ENCODE measurements at regions not wholly inside any gene's neighbourhood (a gene's known extent, or its start where the extent isn't known, plus 50 kb on each side); places are given as distances from the start of the nearest gene placed in this dataset.
"Not testable (repeated sequence)": the region's sequence is repeated elsewhere in the genome, so short reads cannot be mapped to it uniquely, and the experiment has no call there.

GRCh38 chr4:57191523-57192034, 81.4 kb upstream of the IGFBP7 start:
- peaks cover 10% of the 10 kb centered on the region for H3K9me3 Mint-ChIP-seq
- no peak overlapping the region for H3K4me3 Mint-ChIP-seq
- peaks cover 1% of the 10 kb centered on the region for H3K36me3 Mint-ChIP-seq (ENCODE audit: low read depth)
- no peak for TF ChIP-seq CTCF (IDR thresholded peaks at IDR 0.05)
- peaks cover 4% of the 10 kb centered on the region for H3K27me3 Mint-ChIP-seq (ENCODE audit: low read depth, poor library complexity)
- DNase-seq = peak; percentile 26
- H3K4me1 Mint-ChIP-seq = peaks cover 43% of the 10 kb centered on the region
- no peak overlapping the region for H3K27ac Mint-ChIP-seq

- H3K4me3 Mint-ChIP-seq = no peak overlapping the region
- no peak overlapping the region for H3K27ac Mint-ChIP-seq
- H3K9me3 Mint-ChIP-seq = peaks cover 8% of the 10 kb centered on the region
- H3K36me3 Mint-ChIP-seq (ENCODE audit: low read depth) = no peaks in the 10 kb centered on the region
- H3K27me3 Mint-ChIP-seq (ENCODE audit: low read depth, poor library complexity) = peaks cover 6% of the 10 kb centered on the region
- peaks cover 47% of the 10 kb centered on the region for H3K4me1 Mint-ChIP-seq
- peak; percentile 57 for DNase-seq
- peak; percentile 66 for TF ChIP-seq CTCF (IDR thresholded peaks at IDR 0.05)
Measured at GRCh38 chr4:57190601-57191481, 80.7 kb upstream of the IGFBP7 start.

- H3K36me3 Mint-ChIP-seq (ENCODE audit: low read depth) = no peaks in the 10 kb centered on the region
Measured at GRCh38 chr4:57187246-57187645, 77.1 kb upstream of the IGFBP7 start.

GRCh38 chr4:57184378-57185029, 74.3 kb upstream of the IGFBP7 start:
- DNase-seq = no peak
- H3K27me3 Mint-ChIP-seq (ENCODE audit: low read depth, poor library complexity) = peaks cover 3% of the 10 kb centered on the region
- no peak overlapping the region for H3K27ac Mint-ChIP-seq
- no peaks in the 10 kb centered on the region for H3K36me3 Mint-ChIP-seq (ENCODE audit: low read depth)
- H3K9me3 Mint-ChIP-seq = peaks cover 5% of the 10 kb centered on the region
- TF ChIP-seq CTCF (IDR thresholded peaks at IDR 0.05) = no peak
- H3K4me1 Mint-ChIP-seq = peaks cover 10% of the 10 kb centered on the region
- no peak overlapping the region for H3K4me3 Mint-ChIP-seq

More at GRCh38 chr4:57187246-57187645, 77.1 kb upstream of the IGFBP7 start:
- DNase-seq = no peak
- no peak for TF ChIP-seq CTCF (IDR thresholded peaks at IDR 0.05)
- no peak overlapping the region for H3K4me3 Mint-ChIP-seq
- peaks cover 33% of the 10 kb centered on the region for H3K4me1 Mint-ChIP-seq
- H3K9me3 Mint-ChIP-seq = no peaks in the 10 kb centered on the region
- H3K27me3 Mint-ChIP-seq (ENCODE audit: low read depth, poor library complexity) = peaks cover 3% of the 10 kb centered on the region
- no peak overlapping the region for H3K27ac Mint-ChIP-seq

DNA sequence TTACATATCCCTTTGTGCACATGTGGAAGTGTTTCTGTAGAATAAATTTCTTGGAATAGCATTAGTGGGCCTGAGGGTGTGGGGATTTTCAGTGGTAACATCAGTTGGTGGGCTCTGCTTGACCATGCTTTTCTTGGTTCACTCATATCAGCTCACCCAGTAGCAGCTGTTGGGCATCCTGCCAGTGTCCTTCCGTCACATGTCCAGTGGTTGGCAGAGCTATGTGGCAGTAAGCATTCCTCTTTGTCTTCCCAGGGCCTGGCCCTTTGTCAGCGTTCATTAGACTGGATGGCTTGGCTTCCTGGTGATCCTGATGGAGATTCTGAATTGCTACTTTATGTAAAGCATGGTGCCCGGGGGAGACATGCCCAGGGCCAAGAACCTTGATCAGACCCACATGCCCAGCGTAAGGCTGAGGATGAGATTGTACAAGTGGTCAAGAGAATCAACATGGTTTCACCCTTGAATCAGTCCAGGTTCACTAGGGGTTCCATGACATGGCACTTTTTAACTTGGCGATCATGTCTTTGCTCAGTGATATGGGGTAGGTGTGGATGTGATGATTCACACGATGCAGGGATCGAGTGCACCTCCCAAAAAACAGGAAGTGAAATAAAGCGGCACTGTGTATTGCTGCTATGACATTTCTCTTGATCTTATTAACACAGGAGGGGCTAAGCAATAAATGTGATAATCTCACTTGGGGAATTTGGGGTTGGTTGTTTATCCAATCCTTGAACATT, 72.1 kb upstream of the IGFBP7 start:
- peaks cover 5% of the 10 kb centered on the region for H3K9me3 Mint-ChIP-seq

DNA sequence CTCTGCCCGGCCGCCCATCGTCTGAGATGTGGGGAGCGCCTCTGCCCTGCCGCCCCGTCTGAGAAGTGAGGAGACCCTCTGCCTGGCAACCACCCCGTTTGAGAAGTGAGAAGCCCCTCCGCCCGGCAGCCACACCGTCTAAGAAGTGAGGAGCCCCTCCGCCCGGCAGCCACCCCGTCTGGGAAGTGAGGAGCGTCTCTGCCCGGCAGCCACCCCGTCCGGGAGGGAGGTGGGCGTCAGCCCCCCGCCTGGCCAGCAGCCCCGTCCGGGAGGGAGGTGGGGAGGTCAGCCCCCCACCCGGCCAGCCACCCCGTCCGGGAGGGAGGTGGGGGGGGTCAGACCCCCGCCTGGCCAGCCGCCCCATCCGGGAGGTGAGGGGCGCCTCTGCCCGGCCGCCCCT, 63.0 kb upstream of the IGFBP7 start:
- not testable (repeated sequence) for H3K27ac Mint-ChIP-seq; DNase-seq; H3K27me3 Mint-ChIP-seq (ENCODE audit: low read depth, poor library complexity); H3K4me3 Mint-ChIP-seq
- H3K9me3 Mint-ChIP-seq = peaks cover 17% of the 10 kb centered on the region
- peaks cover 36% of the 10 kb centered on the region for H3K4me1 Mint-ChIP-seq
- peaks cover 14% of the 10 kb centered on the region for H3K36me3 Mint-ChIP-seq (ENCODE audit: low read depth)

More for the DNA sequence above, 72.1 kb upstream of the IGFBP7 start:
- H3K36me3 Mint-ChIP-seq (ENCODE audit: low read depth) = no peaks in the 10 kb centered on the region
- no peak overlapping the region for H3K27ac Mint-ChIP-seq
- H3K4me1 Mint-ChIP-seq = peaks cover 12% of the 10 kb centered on the region
- no peak for TF ChIP-seq CTCF (IDR thresholded peaks at IDR 0.05)
- no peak for DNase-seq
- peaks cover 3% of the 10 kb centered on the region for H3K27me3 Mint-ChIP-seq (ENCODE audit: low read depth, poor library complexity)
- H3K4me3 Mint-ChIP-seq = no peak overlapping the region
